NCI-H2171 treated with DMSO at 0.1 percent for 48 hours (cell line): ENCODE measurements at regions not wholly inside any gene's neighbourhood (a gene's known extent, or its start where the extent isn't known, plus 50 kb on each side); places are given as distances from the start of the nearest gene placed in this dataset.
A peak's percentile ranks its signal among the peaks of the same experiment; 100 is the strongest.

Experiments used
- DNase-seq: peaks from one replicate; lab custom pipeline; 2025; lab: John Stamatoyannopoulos, UW

DNA sequence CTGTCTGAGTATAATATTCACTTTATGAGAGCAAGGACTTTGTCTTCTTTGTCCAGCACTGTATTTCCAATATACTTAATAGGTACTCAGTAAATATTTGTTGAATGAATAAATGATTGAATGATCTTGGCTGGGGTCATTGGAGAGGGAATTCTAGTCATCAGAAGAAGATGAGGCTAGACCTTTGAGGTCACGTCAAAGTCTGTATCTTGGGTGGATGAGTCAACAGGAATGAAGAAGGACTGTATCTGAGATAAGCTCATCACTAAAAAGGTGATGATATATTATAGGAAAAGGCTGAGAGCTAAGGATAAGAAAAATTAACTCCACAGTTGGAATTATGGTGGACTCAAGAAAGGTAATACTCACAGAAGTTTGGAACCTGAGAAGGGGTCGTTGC lies 125.1 kb upstream of the MAGI3 start:
- no peak for DNase-seq

DNA sequence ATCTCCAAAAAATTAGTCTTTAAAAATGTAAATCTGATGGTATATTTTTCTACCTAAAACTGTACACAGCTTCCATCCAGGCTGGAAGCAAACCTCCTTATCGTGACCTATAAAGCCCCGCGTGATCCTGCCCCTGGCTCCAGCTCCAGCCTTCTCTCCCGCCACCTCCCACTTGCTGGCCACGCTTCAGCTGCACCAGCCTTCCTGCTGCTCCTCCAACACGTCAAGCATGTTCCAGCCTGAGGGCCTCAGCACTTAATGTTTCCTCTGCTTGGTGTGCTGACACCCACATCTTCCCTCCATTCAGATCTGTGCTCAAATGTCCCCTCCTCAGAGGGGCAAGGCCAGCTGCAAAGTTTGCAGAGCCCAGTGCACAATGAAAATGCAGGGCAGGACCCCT lies 123.5 kb upstream of the MAGI3 start:
- DNase-seq, result no peak

DNA sequence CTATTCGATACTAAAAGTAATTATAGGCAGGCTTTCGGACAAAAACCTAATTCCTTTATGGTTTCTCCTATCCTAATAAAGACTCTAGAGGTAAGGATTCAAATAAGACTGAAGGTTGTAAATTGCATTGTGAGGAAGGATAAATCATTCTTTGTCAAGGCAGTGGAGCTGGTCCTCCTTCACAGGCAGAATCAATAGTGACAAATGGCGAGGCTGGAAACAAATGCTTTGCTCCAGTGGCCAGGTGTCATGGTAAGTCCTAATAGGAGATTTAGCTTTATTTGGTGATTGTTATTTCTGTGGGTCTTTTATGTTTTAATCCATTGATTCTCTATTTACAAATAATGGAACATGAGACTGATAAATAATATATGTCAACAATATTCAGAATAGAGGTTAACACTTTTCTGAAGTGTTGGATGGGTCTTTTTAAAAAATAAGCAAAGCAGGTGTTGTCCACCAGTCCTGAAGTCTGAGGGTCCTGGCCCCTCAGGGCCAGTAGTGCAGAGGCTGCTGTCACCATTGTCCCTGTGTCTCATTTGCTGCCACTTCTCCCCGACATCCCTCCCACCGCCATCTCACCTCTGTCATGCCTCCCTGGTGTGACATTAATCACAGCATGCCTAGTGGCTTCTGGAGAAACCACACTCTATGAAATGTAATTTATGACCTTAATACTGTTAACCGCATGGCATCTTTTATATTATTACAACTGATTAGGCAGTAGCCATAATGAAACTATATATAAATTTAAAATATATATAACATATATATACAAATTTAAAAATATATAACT lies 120.9 kb upstream of the MAGI3 start:
- no peak for DNase-seq

DNA sequence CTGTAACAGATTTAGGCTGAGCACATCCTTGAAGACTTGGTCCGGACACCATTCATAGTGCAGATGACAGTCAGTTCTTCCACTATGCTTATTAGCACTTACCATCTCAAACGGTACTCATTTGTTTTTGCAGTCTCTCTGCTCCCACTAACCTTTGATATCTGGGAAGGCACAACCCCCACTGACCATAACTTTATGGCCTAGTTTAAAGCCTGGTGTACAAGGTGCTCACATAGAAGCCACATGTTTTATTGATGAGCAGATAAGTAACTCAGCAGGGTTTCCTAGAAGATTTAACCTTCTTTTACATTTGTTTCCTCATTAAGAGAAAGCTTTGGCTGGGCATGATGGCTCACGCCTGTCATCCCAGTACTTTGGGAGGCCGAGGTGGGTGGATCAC lies 119.3 kb upstream of the MAGI3 start:
- no peak for DNase-seq

DNA sequence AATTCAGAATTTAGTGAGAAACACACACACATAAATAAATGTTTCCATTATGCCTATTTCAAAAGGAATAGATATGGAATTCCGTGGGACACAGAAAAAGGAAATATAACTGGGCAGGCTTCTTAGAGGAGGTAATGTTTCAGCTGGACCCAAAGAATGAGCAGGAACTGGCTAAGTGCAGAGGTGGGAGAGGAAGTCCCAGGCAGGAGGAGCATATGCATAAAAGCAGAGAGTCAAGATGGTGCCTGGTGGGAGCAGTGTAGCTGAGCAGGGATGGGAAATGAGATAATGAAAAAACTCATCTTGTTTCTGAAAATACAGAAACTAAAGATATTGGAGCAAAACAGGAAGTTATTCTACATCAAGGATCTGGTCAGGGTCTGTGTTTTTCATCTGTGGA lies 115.2 kb upstream of the MAGI3 start:
- no peak for DNase-seq

DNA sequence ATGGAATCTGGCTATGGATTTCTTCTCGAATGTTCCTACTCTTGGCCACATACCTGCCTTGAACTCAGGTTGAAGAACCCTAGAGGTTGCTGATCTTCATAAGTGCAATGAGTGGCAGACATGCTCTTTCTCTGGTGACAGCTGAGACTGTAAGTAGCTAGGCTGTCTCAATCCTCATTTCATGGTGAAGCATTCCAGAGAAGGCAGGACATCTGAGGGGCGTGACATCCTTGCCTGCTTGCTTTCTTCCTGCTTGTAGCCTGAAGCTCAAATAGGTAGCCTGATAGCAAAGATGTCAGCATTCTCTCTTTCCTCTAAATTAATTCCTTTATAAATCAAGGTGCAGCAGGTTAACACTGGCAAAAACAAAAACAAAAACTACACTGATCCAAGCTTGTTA lies 114.6 kb upstream of the MAGI3 start:
- DNase-seq, result no peak

DNA sequence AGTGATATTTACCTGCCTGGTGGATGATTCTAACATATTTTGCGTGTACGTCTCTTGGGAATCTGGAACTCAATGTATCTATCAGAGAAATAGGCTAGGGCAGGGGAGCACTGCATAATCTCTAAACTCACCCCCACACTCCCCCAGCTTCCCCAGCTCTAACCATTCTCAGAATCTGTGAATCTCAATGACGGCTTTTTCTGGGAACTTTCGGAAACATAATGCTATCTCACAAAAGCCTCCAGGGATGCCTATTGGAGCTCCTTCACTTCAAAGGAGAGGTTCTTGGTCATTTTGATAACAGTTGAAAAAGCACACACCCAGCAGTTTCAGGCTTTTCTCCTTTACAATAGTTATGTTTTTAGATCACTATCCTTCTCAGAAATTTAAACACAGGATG lies 113.8 kb upstream of the MAGI3 start:
- no peak for DNase-seq

DNA sequence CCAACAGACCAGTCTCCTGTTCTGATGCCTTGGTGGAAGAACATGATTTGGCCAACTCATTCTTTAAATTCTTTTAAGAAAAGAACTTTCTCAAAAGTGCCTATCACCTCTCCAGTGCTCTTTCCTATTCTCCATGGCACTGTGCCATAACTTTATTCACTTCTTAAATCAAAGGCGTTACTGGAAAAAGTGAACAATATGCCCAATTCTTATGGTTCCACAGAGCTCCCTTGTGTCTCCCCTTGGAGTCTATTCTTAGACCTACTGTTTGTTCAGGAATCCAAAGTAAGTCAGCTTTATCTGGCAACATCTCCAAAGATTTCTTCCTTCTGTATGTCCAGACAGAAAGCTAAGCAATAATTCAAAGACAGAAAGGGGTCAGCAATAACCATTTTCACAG lies 111.9 kb upstream of the MAGI3 start:
- no peak for DNase-seq

DNA sequence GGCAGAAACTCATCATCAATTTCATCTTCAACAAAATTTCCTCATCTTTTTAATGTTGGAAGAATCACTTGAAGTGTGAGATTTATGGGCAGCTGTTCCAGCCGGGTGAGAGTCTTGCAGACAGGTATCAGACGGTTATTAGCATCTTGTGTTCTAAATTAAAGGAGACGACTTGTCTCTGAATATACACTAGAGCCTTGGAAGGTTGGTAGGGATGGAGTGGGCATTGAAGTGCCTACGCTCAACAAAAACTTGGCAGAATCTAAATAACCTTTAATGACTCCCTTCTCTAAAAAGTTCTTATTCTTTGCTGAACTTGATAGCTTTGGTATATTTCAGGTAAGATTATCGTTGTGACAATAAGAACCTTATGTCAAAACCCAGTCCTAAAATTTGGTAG lies 111.5 kb upstream of the MAGI3 start:
- DNase-seq, result no peak

DNA sequence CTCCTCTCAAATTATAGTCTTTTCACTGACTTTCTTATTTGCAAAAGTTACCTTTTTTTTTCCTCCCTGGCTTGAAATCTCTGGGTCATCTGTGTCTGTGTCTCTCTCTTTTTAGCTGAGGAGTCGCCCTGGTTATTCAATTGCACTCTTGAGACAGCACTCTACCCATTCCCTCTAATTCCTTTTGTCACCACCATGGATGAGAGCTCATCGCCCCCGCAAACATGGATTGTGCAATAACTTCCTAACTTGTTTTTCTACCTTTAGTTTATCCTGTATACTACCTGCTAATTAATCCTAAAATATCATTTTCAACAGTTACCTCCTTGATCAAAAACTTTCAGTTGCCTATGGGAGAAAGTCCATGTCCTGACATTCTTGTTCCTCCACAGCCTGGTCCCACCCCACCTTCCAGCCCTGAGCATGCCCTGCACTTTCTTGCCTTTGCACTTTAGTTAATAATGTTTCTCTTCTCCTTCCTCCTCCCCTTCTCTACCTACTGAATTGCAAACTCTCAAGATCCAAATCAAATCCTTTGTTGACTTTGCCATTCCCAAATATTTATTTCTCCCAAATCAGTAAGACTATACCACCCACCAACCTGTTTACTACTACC lies 110.4 kb upstream of the MAGI3 start:
- no peak for DNase-seq

DNA sequence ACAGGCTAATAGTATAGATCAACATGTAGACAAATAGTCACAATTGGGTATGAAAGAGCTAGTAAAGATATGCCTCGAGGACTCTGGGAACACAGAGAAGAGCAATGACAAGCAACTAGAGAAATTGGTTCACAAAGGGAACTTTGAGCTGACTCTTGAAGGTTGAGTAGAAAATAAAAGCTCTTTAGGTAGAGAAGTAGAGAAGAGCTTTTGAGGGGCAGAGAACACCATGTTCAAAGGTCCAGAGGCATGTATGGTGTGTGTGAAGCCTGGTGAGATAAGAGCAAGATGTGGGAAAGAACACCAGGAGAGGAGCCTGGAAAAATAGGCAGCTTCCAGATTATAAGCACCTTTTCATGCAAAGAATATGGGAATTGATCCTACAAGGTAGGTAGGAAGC lies 109.7 kb upstream of the MAGI3 start:
- no peak for DNase-seq

DNA sequence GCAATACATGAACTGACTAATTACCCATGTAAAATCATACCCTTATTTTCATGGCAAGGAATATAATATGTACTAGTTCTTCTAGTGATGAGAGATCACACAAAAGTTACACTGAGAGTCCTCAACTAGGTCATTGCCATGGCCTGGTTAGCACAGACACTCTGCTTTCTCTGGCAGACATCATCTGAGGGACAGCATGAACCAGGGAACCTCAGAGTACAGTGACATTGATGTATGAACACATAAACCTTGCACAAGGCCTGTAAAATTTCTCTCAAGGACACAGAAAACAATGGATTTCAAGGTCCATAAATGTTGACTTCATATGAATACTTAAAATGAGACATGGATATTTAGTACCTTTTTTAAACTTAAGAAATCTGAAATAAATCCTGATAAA lies 108.8 kb upstream of the MAGI3 start:
- no peak for DNase-seq

DNA sequence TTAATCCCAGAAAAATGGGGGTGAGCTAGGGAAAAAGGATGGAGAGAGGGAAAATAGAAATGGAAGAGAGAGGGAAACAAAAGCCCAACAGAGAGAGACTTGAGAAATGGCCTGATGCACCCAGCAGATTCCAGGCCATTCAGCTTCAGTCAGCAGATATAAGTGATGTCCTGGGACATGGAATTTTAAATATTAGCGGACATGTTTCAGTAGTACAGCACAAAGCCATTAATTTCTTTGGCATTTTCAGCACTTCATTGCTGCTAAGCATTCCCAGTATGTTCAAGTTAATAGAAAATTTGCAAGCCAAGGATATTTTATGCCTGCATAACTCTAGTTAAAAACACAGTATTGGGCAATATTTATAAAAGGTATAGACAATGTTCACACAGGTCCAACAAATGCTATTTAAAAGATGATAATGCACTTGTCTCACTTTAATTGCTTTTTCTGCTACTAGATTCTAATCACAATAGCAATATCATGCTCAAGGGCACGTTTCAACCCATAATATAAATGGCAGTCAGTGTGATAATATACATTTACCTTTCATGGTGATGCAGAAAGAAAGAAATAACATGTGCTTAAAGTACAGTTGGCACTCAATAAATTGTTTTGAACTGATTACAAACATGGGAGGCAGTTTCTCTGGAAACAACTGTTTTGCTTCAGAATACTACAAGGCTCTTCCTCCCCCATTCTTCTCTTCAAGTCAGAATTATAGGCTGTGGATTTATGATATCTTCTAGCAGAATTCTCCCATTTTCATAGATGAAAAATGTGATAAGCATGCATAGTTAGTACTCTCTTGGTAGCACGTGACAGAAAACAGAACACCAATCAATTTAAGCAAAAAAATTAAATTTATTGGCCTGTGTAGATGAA lies 108.1 kb upstream of the MAGI3 start:
- no peak for DNase-seq

DNA sequence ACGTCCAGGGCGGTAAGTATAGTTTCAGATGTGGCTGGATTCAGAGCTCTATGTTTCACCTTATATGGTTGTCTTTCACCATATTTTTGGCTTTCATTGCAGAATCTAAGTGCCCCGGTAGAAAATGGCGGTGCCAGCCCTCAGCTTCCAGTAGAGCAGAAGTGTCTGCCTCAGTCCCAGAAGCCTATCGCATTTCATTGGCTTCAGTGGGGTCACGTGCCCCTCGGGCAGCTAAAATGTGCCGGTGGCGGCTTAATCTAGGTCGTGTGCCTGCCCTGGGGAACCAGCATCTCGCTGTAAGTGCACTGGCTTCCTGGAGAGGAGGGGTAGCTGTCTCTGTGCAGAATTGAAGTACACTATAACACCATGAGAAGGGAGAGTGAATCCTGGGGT lies 107.4 kb upstream of the MAGI3 start:
- DNase-seq, result peak; percentile 11

DNA sequence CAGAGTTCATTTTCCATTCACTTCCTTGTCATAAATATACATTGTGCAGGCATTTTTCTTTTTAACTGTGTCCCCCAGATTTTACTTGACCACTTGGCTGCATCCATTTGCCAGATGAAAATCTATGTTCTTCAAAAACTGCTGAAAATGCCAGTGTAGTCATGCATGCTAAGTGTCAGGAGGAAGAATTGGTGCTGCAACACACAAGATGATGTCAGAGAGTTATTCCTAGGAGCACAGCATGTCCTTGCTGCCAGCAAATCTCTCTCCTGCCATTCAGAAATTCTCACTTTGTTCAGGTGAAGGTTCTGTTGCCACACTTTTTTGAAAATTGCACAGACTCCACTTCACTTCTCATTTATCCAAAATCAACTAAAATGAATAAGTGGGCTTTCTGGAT lies 106.4 kb upstream of the MAGI3 start:
- DNase-seq, result no peak

DNA sequence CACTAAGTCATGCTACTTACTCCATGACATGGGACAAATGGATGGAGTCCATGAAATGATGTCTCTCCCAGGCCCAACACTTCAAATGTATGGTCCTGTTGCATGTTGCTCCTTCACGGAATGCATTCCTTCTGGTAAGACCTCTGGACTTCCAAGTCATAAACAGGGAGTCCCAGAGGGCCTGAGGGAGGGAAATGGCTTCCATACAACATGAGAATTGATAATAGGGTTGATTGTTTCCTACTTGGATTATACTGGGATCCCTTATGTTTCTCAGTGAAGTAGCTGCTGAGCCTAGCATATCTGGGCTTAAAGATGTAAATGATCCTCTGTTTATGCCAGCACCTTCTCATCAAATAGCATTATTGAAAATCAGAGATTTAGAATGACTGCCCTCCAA lies 104.2 kb upstream of the MAGI3 start:
- no peak for DNase-seq

DNA sequence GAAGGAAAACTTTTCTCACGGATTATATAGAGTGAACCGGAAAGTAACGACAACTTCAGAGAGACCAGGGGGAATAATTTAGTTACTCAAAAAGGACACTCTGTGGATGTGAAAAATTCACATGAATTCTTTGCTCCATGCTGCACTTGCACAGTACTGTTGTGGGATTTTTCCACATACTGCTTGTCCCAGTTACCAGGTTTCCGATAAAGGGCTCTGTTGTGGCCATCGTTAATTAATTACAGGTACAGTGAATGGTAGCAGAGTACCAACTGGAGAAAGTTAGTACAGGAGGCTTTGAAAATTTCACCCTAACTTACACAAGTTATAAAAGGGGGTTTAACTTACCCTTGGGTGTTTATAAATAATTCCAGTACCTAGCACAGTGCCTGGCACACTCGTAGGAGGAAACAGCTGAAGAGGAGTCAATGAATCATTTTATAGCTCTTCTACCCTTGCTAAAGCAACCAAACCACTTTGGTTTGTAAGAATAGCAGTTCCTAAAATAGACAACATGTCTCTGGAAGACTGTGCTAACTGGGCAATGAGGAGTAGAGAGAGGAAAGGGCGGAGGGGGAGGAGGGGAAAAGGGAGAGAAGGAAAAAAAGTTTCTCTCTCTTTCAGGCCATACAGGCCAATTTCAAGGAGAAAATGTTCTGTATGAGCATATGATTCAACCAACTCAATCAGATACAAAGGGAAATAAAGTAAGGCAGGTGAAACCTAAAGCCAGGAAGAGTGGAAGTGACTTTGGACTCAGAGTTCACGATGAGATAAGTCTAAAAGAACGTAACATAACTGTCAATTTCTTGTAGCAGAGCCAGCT lies 98.3 kb upstream of the MAGI3 start:
- DNase-seq, result no peak

DNA sequence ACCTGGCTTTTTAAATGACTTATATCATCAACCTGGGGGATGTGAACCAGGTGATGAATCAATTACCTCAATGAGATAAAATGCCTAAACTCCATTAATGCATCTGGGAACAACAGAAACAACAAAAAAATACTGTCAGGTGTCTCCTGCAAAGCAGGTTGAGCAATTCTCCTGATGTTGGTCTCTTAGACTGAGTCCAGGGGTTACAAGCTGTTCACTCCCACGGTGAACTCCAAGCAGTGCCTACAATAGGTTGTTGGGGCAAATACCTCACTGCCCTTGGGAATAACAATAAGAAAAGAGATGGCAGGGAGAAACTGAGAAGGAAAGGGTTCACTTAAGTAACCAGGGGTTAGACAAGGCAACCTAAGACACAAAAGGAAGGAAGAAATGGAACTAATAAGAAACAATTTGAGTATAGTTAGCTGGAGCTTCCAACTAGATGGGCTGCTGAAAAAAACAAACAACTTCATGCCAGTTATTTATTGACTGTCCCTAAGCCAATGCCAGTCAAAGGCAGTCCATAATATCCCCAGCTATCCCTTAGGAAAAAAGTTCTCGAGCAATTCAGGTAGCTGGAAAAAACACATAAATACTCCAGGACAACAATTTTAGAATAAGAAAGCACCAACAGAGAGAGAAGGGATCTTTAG lies 97.6 kb upstream of the MAGI3 start:
- DNase-seq, result no peak

DNA sequence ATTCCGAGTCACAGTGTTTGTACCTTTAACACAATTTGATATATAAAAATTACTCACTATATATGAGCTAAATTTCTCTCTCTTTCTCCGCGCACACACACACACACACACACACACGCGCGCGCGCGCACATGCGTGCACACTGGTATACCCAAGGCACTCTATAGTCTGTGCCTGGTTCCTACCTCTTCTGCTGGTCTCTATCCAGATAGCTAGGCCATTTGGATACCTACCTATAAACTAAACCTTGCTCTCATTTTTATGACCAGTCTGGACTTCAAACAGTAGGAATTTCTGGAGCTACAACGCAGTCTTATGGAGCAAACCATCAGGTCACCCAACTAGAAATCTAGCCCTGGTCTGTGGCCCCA lies 97.1 kb upstream of the MAGI3 start:
- no peak for DNase-seq

DNA sequence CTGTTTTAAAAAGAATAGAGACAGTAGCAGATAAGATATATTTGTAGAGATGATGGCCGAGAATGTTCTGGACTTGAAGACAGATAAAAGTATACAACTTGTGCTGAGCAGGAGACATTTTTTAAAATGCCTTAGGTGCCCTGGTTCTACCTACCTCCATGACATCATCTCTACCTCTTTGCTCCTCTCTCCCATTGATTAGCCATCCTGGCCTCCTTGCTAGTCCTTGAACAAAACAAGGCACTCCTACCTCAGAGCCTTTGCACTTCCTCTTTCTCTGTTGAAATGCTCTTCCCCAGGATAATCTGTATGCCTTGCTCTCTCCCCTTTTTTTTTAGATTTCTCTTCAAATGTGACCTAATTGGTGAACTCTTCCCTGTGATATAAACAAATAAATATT lies 92.6 kb upstream of the MAGI3 start:
- no peak for DNase-seq

DNA sequence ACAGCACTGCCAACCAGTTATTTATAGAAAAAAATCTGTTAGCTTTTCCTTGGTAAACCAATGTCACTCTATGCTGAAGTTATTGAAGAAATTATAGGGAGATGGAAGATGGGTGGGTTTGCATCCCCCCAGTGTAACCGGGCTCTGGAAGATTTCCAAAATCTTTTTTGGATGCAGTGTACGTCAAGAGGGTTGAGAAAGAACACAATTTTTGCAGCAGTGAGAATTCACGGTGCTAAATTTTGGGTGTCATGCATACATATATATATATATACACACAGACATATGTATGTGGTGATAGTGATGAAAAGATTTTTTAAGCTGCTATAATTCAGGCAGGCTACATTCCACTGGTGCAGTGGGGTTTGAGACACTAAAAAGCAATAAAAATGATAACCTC lies 91.4 kb upstream of the MAGI3 start:
- DNase-seq, result no peak

DNA sequence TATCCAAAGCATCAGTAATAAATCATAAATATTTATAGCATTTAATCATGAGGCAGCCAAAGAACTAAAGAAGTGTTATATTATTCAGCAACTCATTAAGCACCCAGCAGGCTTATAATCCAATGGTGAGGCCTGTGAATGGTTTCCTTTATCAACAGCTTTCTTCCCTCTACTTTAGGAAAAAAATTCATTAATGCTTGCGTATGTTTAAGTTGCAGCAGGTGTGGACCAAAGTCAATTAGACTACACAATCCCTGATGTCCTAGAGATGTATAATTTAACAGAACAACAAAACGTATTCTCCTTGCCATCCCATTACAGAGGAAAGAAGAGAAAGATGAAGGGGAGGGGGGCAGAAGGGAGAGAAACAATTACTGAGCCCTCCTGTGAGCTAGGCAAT lies 87.7 kb upstream of the MAGI3 start:
- DNase-seq, result no peak
